Aorta (tissue), 5 donors: ENCODE measurements at regions not wholly inside any gene's neighbourhood (a gene's known extent, or its start where the extent isn't known, plus 50 kb on each side); places are given as distances from the start of the nearest gene placed in this dataset.

Experiments
- ATAC-seq: fragments of 200-7000 bp; cut with Tn5 transposase; one replicate; pipeline ENCODE4 v1.9.1; 2022; ENCODE audit warnings: moderate library complexity; ENCODE audit not compliant: low FRiP score
- DNase-seq, 2 donors: peaks; one replicate each; pipeline ENCODE4 v3.0.0-alpha.2; 2020
- H3K27ac ChIP-seq, 2 donors: one replicate each; pipeline ENCODE4 v1.5.1; 2013; ENCODE audit warnings: low read length in 2 of 2, mild to moderate bottlenecking in 2 of 2, moderate library complexity in 2 of 2, control low read depth in 1 of 2, inconsistent platforms in 1 of 2, low read depth in 1 of 2
- H3K27me3 ChIP-seq, 2 donors: one replicate each; pipeline ENCODE4 v1.6.1; 2013; ENCODE audit warnings: control low read depth in 1 of 2, low read length in 1 of 2, mild to moderate bottlenecking in 1 of 2, moderate library complexity in 1 of 2; ENCODE audit not compliant: insufficient read depth in 2 of 2, control insufficient read depth in 1 of 2
- H3K36me3 ChIP-seq, 2 donors: one replicate each; pipeline ENCODE4 v1.6.1; 2013; ENCODE audit warnings: control low read depth in 1 of 2, low read length in 1 of 2, mild to moderate bottlenecking in 1 of 2; ENCODE audit not compliant: insufficient read depth in 2 of 2, control insufficient read depth in 1 of 2
- H3K4me1 ChIP-seq, 2 donors: one replicate each; pipeline ENCODE4 v1.6.1; 2013; ENCODE audit warnings: low read length in 2 of 2, control low read depth in 1 of 2, mild to moderate bottlenecking in 1 of 2, moderate library complexity in 1 of 2; ENCODE audit not compliant: insufficient read depth in 2 of 2, control insufficient read depth in 1 of 2
- H3K4me3 ChIP-seq, 2 donors: one replicate each; pipeline ENCODE4 v1.5.1; 2013; ENCODE audit warnings: low read length in 2 of 2, control low read depth in 1 of 2, mild to moderate bottlenecking in 1 of 2
- H3K9me3 ChIP-seq: one replicate; pipeline ENCODE4 v1.6.1; 2013; ENCODE audit warnings: mild to moderate bottlenecking, low read length; ENCODE audit not compliant: control insufficient read depth
- WGBS, 2 donors: extraction: QIAGEN DNeasy Blood & Tissue Kit; methylation state at CpG; one replicate each; pipeline ENCODE4 v1.1.7; 2013; 5-methylcytosine and 5-hydroxymethylcytosine counted together
- intact Hi-C, 2 donors: fragments of 100-400 bp; cut with DNase I; formaldehyde crosslinking; loops; one replicate each; pipeline versions ENCODE4 v1.14.2 to v1.15.0; 2022
- donor health status: healthy with polysubstance abuse.
- donor health status: Bipolar disorder and iron deficiency.
- donor health status: DM: no; HTN: no; CAD: no.
- donor health status: DM: no; HTN: no; CAD: no.
- donor health status: DM: yes; HTN: yes; CAD: no.

DNA sequence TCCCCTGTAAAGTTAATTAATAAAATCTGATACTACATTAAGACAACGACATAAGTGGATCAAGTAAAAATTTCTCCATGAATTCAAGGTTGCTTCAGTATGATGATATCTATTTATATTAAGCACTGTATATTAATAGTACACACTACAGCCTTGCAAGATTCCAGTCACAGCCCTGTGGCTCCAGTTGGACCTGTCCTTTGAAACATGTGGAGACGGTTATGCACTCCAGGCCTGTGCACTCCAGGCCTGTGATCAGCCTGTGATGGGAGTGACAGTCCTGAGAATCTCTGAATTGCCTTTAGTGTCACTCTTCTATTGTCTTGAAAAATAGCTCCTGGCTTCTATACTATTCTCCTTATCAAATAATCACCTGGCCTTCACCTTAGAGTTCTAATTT lies 981.1 kb upstream of the AGA start:
- Histone ChIP-seq H3K4me1 (no peaks in the 10 kb centered on the region), H3K27me3 (no peaks in the 10 kb centered on the region), H3K9me3 (no peaks in the 10 kb centered on the region), H3K27ac (no peak overlapping the region), H3K4me3 (no peak overlapping the region), H3K36me3 (no peaks in the 10 kb centered on the region)
- intact Hi-C loops: no loop called here
- ATAC-seq (no peak), DNase-seq (no peak)
- 94 to 95% methylated on average over 2 of the region's 2 CpGs for WGBS, 2 donors

DNA sequence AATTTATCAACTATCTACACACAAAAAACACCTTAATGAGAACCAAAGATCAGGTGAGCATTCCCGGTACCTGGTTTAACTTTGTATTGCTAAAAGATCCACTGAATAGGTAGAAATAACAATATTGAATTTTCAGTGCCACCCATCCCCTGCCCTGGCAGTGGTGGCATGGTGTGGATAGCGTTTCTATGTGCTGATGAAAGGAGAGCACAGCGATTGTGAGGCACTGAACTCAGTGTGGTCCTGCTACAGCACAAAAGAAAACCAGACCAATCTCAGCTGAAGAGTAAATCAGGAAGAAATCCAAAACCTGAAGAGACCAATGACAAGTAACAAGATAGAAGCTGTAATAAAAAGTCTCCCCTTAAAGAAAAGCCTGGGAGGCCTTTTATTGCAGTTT lies 984.6 kb upstream of the AGA start:
- Histone ChIP-seq H3K36me3 (no peaks in the 10 kb centered on the region), H3K4me3 (no peak overlapping the region), H3K4me1 (no peaks in the 10 kb centered on the region), H3K27me3 (no peaks in the 10 kb centered on the region), H3K27ac (no peak overlapping the region), H3K9me3 (no peaks in the 10 kb centered on the region)
- 91 to 94% methylated on average over 3 of the region's 3 CpGs for WGBS, 2 donors
- DNase-seq: no peak
- ATAC-seq: no peak
- intact Hi-C loops: no loop called here

GRCh38 chr4:178427663-178428062 lies 985.4 kb upstream of the AGA start:
- 91 to 96% methylated on average over 2 of the region's 2 CpGs for whole genome bisulfite sequencing, 2 donors
- Histone ChIP-seq H3K27ac (no peak overlapping the region), H3K4me1 (no peaks in the 10 kb centered on the region), H3K36me3 (no peaks in the 10 kb centered on the region), H3K27me3 (no peaks in the 10 kb centered on the region), H3K9me3 (no peaks in the 10 kb centered on the region), H3K4me3 (no peak overlapping the region)
- no peak for DNase-seq
- ATAC-seq: no peak
- intact Hi-C loops: no loop called here

GRCh38 chr4:178448372-178449035 lies 1006.3 kb upstream of the AGA start:
- H3K9me3 ChIP-seq: no peaks in the 10 kb centered on the region
- intact Hi-C loops: no loop called here
- no peaks in the 10 kb centered on the region for H3K4me1 ChIP-seq
- H3K27me3 ChIP-seq: no peaks in the 10 kb centered on the region
- no peak overlapping the region for H3K4me3 ChIP-seq
- H3K27ac ChIP-seq: no peak overlapping the region
- DNase-seq (no peak), ATAC-seq (no peak)
- H3K36me3 ChIP-seq: no peaks in the 10 kb centered on the region
- 80 to 90% methylated on average over 2 of the region's 2 CpGs for WGBS, 2 donors

GRCh38 chr4:178450614-178451013 lies 1008.4 kb upstream of the AGA start:
- no peaks in the 10 kb centered on the region for H3K4me1 ChIP-seq
- DNase-seq (no peak), ATAC-seq (no peak)
- no peaks in the 10 kb centered on the region for H3K36me3 ChIP-seq
- WGBS, 2 donors: 90 to 94% methylated on average over 3 of the region's 3 CpGs
- no peaks in the 10 kb centered on the region for H3K9me3 ChIP-seq
- no peak overlapping the region for H3K4me3 ChIP-seq
- intact Hi-C loops: no loop called here
- H3K27me3 ChIP-seq: no peaks in the 10 kb centered on the region
- H3K27ac ChIP-seq: no peak overlapping the region

DNA sequence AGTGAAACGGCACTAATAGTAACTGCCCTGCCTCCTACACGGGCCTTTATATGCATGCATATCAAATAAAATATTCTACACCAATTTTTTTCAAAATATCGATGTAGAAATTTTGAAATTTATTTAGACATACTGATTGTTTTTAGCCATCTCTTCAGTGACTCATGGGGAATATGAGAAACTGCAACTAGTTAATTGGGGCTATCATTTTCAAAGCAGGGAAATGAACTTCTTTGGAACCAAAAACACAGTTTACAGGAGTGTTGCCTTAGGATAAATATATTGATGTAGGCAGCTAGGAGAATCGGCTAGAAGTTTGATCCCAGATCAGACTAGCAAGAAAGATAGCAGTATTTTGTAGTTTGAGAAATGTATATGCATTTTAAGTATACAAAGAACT lies 1010.8 kb upstream of the AGA start:
- WGBS, 2 donors: 88 to 89% methylated on average over 4 of the region's 4 CpGs
- ATAC-seq: no peak

DNA sequence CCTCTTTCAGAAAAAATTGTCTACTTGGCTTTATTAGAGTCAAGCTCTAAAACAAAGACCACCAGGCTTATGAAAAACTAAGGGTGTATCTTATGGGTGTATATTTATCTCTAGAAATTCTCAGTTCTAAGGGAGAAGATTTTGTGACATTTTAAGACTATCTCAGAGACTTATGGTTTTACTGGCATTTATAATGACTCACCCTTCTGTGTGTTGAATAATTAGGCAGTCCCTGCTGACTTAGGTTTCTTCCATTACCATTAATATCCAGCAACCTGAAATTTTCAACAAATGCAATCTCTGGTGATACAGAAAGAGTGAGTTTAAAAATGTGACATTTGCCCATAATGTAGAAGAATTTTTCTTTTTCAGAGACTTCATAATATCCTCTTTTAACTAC lies 1015.0 kb upstream of the AGA start:
- no peaks in the 10 kb centered on the region for H3K4me1 ChIP-seq

More for the DNA sequence above, 1010.8 kb upstream of the AGA start:
- Histone ChIP-seq H3K27ac (no peak overlapping the region), H3K27me3 (no peaks in the 10 kb centered on the region), H3K9me3 (no peaks in the 10 kb centered on the region), H3K4me3 (no peak overlapping the region), H3K4me1 (no peaks in the 10 kb centered on the region), H3K36me3 (no peaks in the 10 kb centered on the region)
- DNase-seq: no peak
- intact Hi-C loops: no loop called here

GRCh38 chr4:178462710-178463109 lies 1020.5 kb upstream of the AGA start:
- Histone ChIP-seq H3K36me3 (no peaks in the 10 kb centered on the region), H3K27me3 (peaks cover 0 to 1% of the 10 kb centered on the region in 2 donors), H3K4me1 (no peaks in the 10 kb centered on the region), H3K27ac (no peak overlapping the region), H3K9me3 (peaks cover 1% of the 10 kb centered on the region), H3K4me3 (no peak overlapping the region)
- intact Hi-C loops: no loop called here
- ATAC-seq: no peak
- 40 to 46% methylated on average over 4 of the region's 4 CpGs for WGBS, 2 donors
- DNase-seq: no peak

More for the DNA sequence above, 1015.0 kb upstream of the AGA start:
- intact Hi-C loops: no loop called here
- ATAC-seq (no peak), DNase-seq (no peak)
- Histone ChIP-seq H3K9me3 (peaks cover 1% of the 10 kb centered on the region), H3K4me3 (no peak overlapping the region), H3K36me3 (no peaks in the 10 kb centered on the region), H3K27ac (no peak overlapping the region), H3K27me3 (peaks cover 0 to 1% of the 10 kb centered on the region in 2 donors)

DNA sequence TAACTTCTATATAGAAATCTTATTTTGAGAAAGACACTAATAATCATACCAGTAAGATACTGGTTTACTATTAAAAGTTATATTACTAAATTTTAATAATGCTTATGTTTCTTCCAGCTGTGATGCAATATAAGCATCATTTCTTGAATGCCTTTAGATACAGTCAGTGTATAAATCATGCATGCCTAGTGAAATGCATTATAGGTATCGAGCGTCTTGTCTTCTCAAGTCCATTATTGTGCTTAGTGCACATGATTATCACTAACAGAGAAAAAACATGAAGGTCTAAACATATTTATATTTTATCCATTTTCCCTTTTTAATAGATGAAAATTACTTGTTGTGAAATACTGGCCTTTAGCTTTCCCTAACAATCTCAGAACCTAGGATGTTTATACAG lies 1021.5 kb upstream of the AGA start:
- ATAC-seq: no peak
- peaks cover 0 to 1% of the 10 kb centered on the region in 2 donors for H3K27me3 ChIP-seq
- DNase-seq: no peak
- H3K27ac ChIP-seq: no peak overlapping the region
- intact Hi-C loops: no loop called here
- 90 to 94% methylated on average over 2 of the region's 2 CpGs for WGBS, 2 donors
- H3K4me3 ChIP-seq: no peak overlapping the region
- H3K9me3 ChIP-seq: peaks cover 1% of the 10 kb centered on the region
- H3K36me3 ChIP-seq: no peaks in the 10 kb centered on the region
- H3K4me1 ChIP-seq: no peaks in the 10 kb centered on the region
